Endothelial cell of hepatic sinusoid (primary cell): ENCODE measurements at regions not wholly inside any gene's neighbourhood (a gene's known extent, or its start where the extent isn't known, plus 50 kb on each side); places are given as distances from the start of the nearest gene placed in this dataset.

Source experiments
- in situ Hi-C: cut with HindIII; loops from 2 replicates; pipeline ENCODE4 v1.10.0; 2017; ENCODE audit warnings: low sequenced_read_pairs

GRCh38 chr1:95957748-95958147 is 723.7 kb downstream of the RWDD3 start:
- in situ Hi-C loops, result no loop called here

- in situ Hi-C loops, result no loop called here
Measured at GRCh38 chr1:95966866-95967265, 732.9 kb downstream of the RWDD3 start.

- in situ Hi-C loops, result no loop called here
Measured at GRCh38 chr1:95974586-95974985, 740.6 kb downstream of the RWDD3 start.

GRCh38 chr1:95982711-95983110 is 738.9 kb upstream of the PTBP2 start:
- in situ Hi-C loops, result no loop called here

- in situ Hi-C loops, result no loop called here
Measured at GRCh38 chr1:95983831-95984230, 737.8 kb upstream of the PTBP2 start.

- in situ Hi-C loops, result no loop called here
Measured at GRCh38 chr1:95984798-95985374, 736.7 kb upstream of the PTBP2 start.

GRCh38 chr1:95990033-95990432 is 731.6 kb upstream of the PTBP2 start:
- in situ Hi-C loops, result no loop called here

- in situ Hi-C loops, result no loop called here
Measured at GRCh38 chr1:95991787-95992520, 729.6 kb upstream of the PTBP2 start.

- in situ Hi-C loops, result no loop called here
Measured at GRCh38 chr1:95994643-95995042, 726.9 kb upstream of the PTBP2 start.

- in situ Hi-C loops, result no loop called here
Measured at GRCh38 chr1:96002201-96002600, 719.4 kb upstream of the PTBP2 start.

- in situ Hi-C loops, result no loop called here
Measured at GRCh38 chr1:96002969-96003964, 718.3 kb upstream of the PTBP2 start.

GRCh38 chr1:96009831-96010434 is 711.7 kb upstream of the PTBP2 start:
- in situ Hi-C loops, result no loop called here

- in situ Hi-C loops, result no loop called here
Measured at GRCh38 chr1:96011606-96012005, 710.0 kb upstream of the PTBP2 start.

GRCh38 chr1:96016219-96016618 is 705.4 kb upstream of the PTBP2 start:
- in situ Hi-C loops, result no loop called here

GRCh38 chr1:96020378-96020777 is 701.2 kb upstream of the PTBP2 start:
- in situ Hi-C loops, result no loop called here

- in situ Hi-C loops, result no loop called here
Measured at GRCh38 chr1:96025062-96025461, 696.5 kb upstream of the PTBP2 start.

- in situ Hi-C loops, result no loop called here
Measured at GRCh38 chr1:96028071-96028470, 693.5 kb upstream of the PTBP2 start.

- in situ Hi-C loops, result no loop called here
Measured at GRCh38 chr1:96030312-96030711, 691.3 kb upstream of the PTBP2 start.

GRCh38 chr1:96034006-96034405 is 687.6 kb upstream of the PTBP2 start:
- in situ Hi-C loops, result no loop called here

GRCh38 chr1:96036763-96037162 is 684.8 kb upstream of the PTBP2 start:
- in situ Hi-C loops, result no loop called here

GRCh38 chr1:96038636-96039035 is 682.9 kb upstream of the PTBP2 start:
- in situ Hi-C loops, result no loop called here
